Tibial nerve (tissue), 3 donors: ENCODE measurements at regions not wholly inside any gene's neighbourhood (a gene's known extent, or its start where the extent isn't known, plus 50 kb on each side); places are given as distances from the start of the nearest gene placed in this dataset.

Experiments used
- POLR2A ChIP-seq, 2 donors: fragments of 450-650 bp; IDR thresholded peaks; one replicate each; pipeline ENCODE4 v1.6.1; 2017; ENCODE audit warnings: antibody characterized with exemption in 2 of 2, mild to moderate bottlenecking in 2 of 2, moderate library complexity in 2 of 2
- TF ChIP-seq, protein P1 (sequence below), 5 experiments: fragments of 200-600 bp in 3 of 5; fragments of 450-650 bp in 2 of 5; sonication (generic) in 3 of 5; IDR thresholded peaks; one replicate each; pipeline ENCODE4 v1.5.1; 2016 to 2019; ENCODE audit warnings: antibody characterized with exemption in 5 of 5, mild to moderate bottlenecking in 3 of 5, moderate library complexity in 2 of 5

DNA sequence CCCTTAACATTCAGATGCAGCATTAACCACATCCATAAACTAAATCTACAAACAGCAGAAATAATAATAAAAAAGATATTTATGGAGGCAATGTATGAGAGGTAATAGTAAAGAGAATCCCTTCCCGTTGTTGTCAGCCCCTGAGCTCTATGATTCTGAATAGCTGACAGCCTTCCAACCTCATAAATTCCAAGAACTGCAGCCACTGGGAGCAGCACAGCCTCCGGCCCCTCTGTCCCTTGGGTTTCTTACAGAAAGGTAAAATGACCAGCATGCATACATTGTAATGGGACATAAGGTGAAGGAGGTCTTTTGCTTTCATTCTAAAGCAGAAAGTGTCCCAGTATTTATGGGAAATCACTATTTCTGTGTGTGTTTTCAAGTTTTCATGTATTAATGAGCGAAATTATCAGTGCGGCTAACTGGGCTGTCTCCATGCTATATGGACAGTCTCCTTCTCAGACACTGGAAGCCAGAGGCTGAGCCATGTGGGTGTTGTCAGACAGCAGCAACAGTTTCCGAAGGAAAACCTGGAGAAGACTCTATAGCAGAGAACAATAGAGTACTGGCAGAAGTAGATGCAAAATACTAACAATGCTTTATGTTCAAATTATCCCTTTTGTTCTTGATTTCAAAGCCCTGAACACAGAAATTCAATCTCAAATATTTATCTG lies 151.6 kb downstream of the LRRC30 start:
- TF ChIP-seq, protein P1, sequence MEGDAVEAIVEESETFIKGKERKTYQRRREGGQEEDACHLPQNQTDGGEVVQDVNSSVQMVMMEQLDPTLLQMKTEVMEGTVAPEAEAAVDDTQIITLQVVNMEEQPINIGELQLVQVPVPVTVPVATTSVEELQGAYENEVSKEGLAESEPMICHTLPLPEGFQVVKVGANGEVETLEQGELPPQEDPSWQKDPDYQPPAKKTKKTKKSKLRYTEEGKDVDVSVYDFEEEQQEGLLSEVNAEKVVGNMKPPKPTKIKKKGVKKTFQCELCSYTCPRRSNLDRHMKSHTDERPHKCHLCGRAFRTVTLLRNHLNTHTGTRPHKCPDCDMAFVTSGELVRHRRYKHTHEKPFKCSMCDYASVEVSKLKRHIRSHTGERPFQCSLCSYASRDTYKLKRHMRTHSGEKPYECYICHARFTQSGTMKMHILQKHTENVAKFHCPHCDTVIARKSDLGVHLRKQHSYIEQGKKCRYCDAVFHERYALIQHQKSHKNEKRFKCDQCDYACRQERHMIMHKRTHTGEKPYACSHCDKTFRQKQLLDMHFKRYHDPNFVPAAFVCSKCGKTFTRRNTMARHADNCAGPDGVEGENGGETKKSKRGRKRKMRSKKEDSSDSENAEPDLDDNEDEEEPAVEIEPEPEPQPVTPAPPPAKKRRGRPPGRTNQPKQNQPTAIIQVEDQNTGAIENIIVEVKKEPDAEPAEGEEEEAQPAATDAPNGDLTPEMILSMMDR (IDR thresholded peaks at IDR 0.05), result no peak
- no peak for TF ChIP-seq POLR2A (IDR thresholded peaks at IDR 0.05)
